Endothelial cell of umbilical vein (primary cell): ENCODE measurements at regions not wholly inside any gene's neighbourhood (a gene's known extent, or its start where the extent isn't known, plus 50 kb on each side); places are given as distances from the start of the nearest gene placed in this dataset.
"Not testable (repeated sequence)": the region's sequence is repeated elsewhere in the genome, so short reads cannot be mapped to it uniquely, and the experiment has no call there.

Experiments
- MYC ChIP-seq: IDR thresholded peaks from one replicate; pipeline ENCODE4 v1.6.1; 2011; ENCODE audit warnings: mild to moderate bottlenecking, low read depth, low read length
- POLR2AphosphoS5 ChIP-seq: IDR thresholded peaks from 2 replicates; pipeline ENCODE4 v1.6.1; 2012; ENCODE audit warnings: low read depth, mild to moderate bottlenecking, control low read depth, low read length, moderate library complexity; ENCODE audit not compliant: insufficient read depth
- TF ChIP-seq, protein P1 (sequence below), 2 donors: IDR thresholded peaks; 1 replicate in 1 of 2; 2 replicates in 1 of 2; pipeline ENCODE4 v1.5.1; 2011; ENCODE audit warnings: low read length in 2 of 2, mild to moderate bottlenecking in 2 of 2, moderate library complexity in 2 of 2, control low read depth in 1 of 2, inconsistent platforms in 1 of 2, low read depth in 1 of 2; ENCODE audit not compliant: insufficient read depth in 1 of 2; ENCODE audit errors: extremely low read depth in 1 of 2

GRCh38 chr1:198850966-198851365 lies 212.1 kb downstream of the PTPRC start:
- TF ChIP-seq POLR2AphosphoS5, MYC: not testable (repeated sequence)
- TF ChIP-seq, protein P1, sequence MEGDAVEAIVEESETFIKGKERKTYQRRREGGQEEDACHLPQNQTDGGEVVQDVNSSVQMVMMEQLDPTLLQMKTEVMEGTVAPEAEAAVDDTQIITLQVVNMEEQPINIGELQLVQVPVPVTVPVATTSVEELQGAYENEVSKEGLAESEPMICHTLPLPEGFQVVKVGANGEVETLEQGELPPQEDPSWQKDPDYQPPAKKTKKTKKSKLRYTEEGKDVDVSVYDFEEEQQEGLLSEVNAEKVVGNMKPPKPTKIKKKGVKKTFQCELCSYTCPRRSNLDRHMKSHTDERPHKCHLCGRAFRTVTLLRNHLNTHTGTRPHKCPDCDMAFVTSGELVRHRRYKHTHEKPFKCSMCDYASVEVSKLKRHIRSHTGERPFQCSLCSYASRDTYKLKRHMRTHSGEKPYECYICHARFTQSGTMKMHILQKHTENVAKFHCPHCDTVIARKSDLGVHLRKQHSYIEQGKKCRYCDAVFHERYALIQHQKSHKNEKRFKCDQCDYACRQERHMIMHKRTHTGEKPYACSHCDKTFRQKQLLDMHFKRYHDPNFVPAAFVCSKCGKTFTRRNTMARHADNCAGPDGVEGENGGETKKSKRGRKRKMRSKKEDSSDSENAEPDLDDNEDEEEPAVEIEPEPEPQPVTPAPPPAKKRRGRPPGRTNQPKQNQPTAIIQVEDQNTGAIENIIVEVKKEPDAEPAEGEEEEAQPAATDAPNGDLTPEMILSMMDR (IDR thresholded peaks at IDR 0.05; ENCODE audit: extremely low read depth in 1 of 2, insufficient read depth in 1 of 2, low read depth in 1 of 2, low read length in 2 of 2): not testable (repeated sequence)
